ENCODE measurements at regions not wholly inside any gene's neighbourhood (a gene's known extent, or its start where the extent isn't known, plus 50 kb on each side); places are given as distances from the start of the nearest gene placed in this dataset.

GRCh38 chr14:23712287-23712686 lies 76.1 kb downstream of the DHRS2 start:
- POLR2A ChIA-PET, result no interaction called here
- CTCF ChIA-PET, result interaction anchor here (1.6 kb wide), 1 partner anchor 80 kb away, joined by 6 read pairs; no protein-coding TSS in a partner anchor
- peaks cover 6% of the 10 kb centered on the region for H3K27me3 Mint-ChIP-seq
- no peaks in the 10 kb centered on the region for H3K36me3 Mint-ChIP-seq (ENCODE audit: low read depth)
- H3K9me3 Mint-ChIP-seq, result no peaks in the 10 kb centered on the region
- no peaks in the 10 kb centered on the region for H3K4me1 Mint-ChIP-seq (ENCODE audit: low read depth)
- H3K27ac Mint-ChIP-seq, result no peak overlapping the region
- intact Hi-C loops (cut with micrococcal nuclease), result no loop called here
- no peak for ATAC-seq
- no peak for DNase-seq
- no peak for TF ChIP-seq CTCF (IDR thresholded peaks at IDR 0.05)
- no peak overlapping the region for H3K4me3 Mint-ChIP-seq

- Mint-ChIP-seq H3K4me1 (ENCODE audit: low read depth) (no peaks in the 10 kb centered on the region), H3K9me3 (no peaks in the 10 kb centered on the region), H3K27ac (no peak overlapping the region), H3K4me3 (no peak overlapping the region), H3K27me3 (no peaks in the 10 kb centered on the region), H3K36me3 (ENCODE audit: low read depth) (no peaks in the 10 kb centered on the region)
- no peak for ATAC-seq
- intact Hi-C loops (cut with micrococcal nuclease), result no loop called here
- POLR2A ChIA-PET, result interaction anchor here (0.6 kb wide), 1 partner anchor 163 kb away, joined by 3 read pairs; no protein-coding TSS in a partner anchor
- CTCF ChIA-PET, result no interaction called here
- no peak for TF ChIP-seq CTCF (IDR thresholded peaks at IDR 0.05)
- DNase-seq, result no peak
These were observed 83.2 kb downstream of the DHRS2 start for GRCh38 chr14:23719225-23719985.

- Mint-ChIP-seq H3K4me3 (no peak overlapping the region), H3K27ac (no peak overlapping the region), H3K36me3 (ENCODE audit: low read depth) (no peaks in the 10 kb centered on the region), H3K4me1 (ENCODE audit: low read depth) (no peaks in the 10 kb centered on the region), H3K9me3 (no peaks in the 10 kb centered on the region), H3K27me3 (no peaks in the 10 kb centered on the region)
- intact Hi-C loops (cut with micrococcal nuclease), result loop anchor here (10.0 kb wide), 1 partner anchor 212 kb away; no protein-coding TSS in a partner anchor
- TF ChIP-seq CTCF (IDR thresholded peaks at IDR 0.05), result no peak
- no peak for DNase-seq
- ChIA-PET CTCF (interaction anchor here (1.1 kb wide), 1 partner anchor 134 kb away, joined by 4 read pairs; no protein-coding TSS in a partner anchor), POLR2A (no interaction called here)
- ATAC-seq, result no peak
These were observed 86.5 kb downstream of the DHRS2 start for GRCh38 chr14:23722675-23723074.

GRCh38 chr14:23723911-23724310 lies 87.7 kb downstream of the DHRS2 start:
- Mint-ChIP-seq H3K36me3 (ENCODE audit: low read depth) (no peaks in the 10 kb centered on the region), H3K27me3 (no peaks in the 10 kb centered on the region), H3K4me1 (ENCODE audit: low read depth) (no peaks in the 10 kb centered on the region), H3K4me3 (no peak overlapping the region), H3K9me3 (no peaks in the 10 kb centered on the region), H3K27ac (no peak overlapping the region)
- intact Hi-C loops (cut with micrococcal nuclease), result loop anchor here (10.0 kb wide), 1 partner anchor 211 kb away; no protein-coding TSS in a partner anchor
- POLR2A ChIA-PET, result no interaction called here
- CTCF ChIA-PET, result no interaction called here
- TF ChIP-seq CTCF (IDR thresholded peaks at IDR 0.05), result no peak
- DNase-seq, result no peak
- ATAC-seq, result no peak

GRCh38 chr14:23725528-23725927 lies 89.4 kb downstream of the DHRS2 start:
- Mint-ChIP-seq H3K9me3 (no peaks in the 10 kb centered on the region), H3K4me3 (no peak overlapping the region), H3K27me3 (no peaks in the 10 kb centered on the region), H3K36me3 (ENCODE audit: low read depth) (no peaks in the 10 kb centered on the region), H3K4me1 (ENCODE audit: low read depth) (no peaks in the 10 kb centered on the region), H3K27ac (no peak overlapping the region)
- POLR2A ChIA-PET, result no interaction called here
- CTCF ChIA-PET, result interaction anchor here (3.1 kb wide), 1 partner anchor 184 kb away, joined by 13 read pairs; no protein-coding TSS in a partner anchor
- DNase-seq (no peak), ATAC-seq (no peak)
- no peak for TF ChIP-seq CTCF (IDR thresholded peaks at IDR 0.05)
- intact Hi-C loops (cut with micrococcal nuclease), result loop anchor here (10.0 kb wide), 1 partner anchor 209 kb away; no protein-coding TSS in a partner anchor

All from activated CD8-positive, alpha-beta T cell treated with anti-CD3 and anti-CD28 coated beads for 36 hours (primary cell).